H9 (cell line): ENCODE measurements at regions not wholly inside any gene's neighbourhood (a gene's known extent, or its start where the extent isn't known, plus 50 kb on each side); places are given as distances from the start of the nearest gene placed in this dataset.

Experiments
- DNase-seq: peaks from one replicate; pipeline ENCODE4 v3.0.0-alpha.2; 2017
- H2AFZ ChIP-seq: one replicate; pipeline ENCODE4 v1.6.1; 2013; ENCODE audit warnings: mild to moderate bottlenecking, low read length, control low read depth, moderate library complexity
- H2AK5ac ChIP-seq: 2 replicates; pipeline ENCODE4 v1.6.1; 2013; ENCODE audit warnings: low read length, control low read depth, mixed read lengths; ENCODE audit not compliant: insufficient read length
- H2BK120ac ChIP-seq: one replicate; pipeline ENCODE4 v1.6.1; 2013; ENCODE audit warnings: low read depth, mild to moderate bottlenecking, low read length, control low read depth, inconsistent platforms; ENCODE audit not compliant: poor library complexity, severe bottlenecking
- H2BK12ac ChIP-seq: 2 replicates; pipeline ENCODE4 v1.6.1; 2013; ENCODE audit warnings: low read length, control low read depth, mixed read lengths, low read depth; ENCODE audit not compliant: insufficient read length
- H2BK15ac ChIP-seq: 2 replicates; pipeline ENCODE4 v1.6.1; 2013; ENCODE audit warnings: low read depth, low read length, control low read depth
- H2BK20ac ChIP-seq: one replicate; pipeline ENCODE4 v1.6.1; 2013; ENCODE audit warnings: low read depth, mild to moderate bottlenecking, low read length, control low read depth, inconsistent platforms; ENCODE audit not compliant: poor library complexity, severe bottlenecking
- H2BK5ac ChIP-seq: 2 replicates; pipeline ENCODE4 v1.6.1; 2013; ENCODE audit warnings: low read length, control low read depth, mixed read lengths; ENCODE audit not compliant: insufficient read length
- H3K14ac ChIP-seq: 2 replicates; pipeline ENCODE4 v1.6.1; 2013; ENCODE audit warnings: low read length, control low read depth; ENCODE audit not compliant: insufficient read depth
- H3K18ac ChIP-seq: 2 replicates; pipeline ENCODE4 v1.6.1; 2013; ENCODE audit warnings: low read depth, mild to moderate bottlenecking, mixed read lengths, low read length, control low read depth; ENCODE audit not compliant: insufficient read length
- H3K23ac ChIP-seq: 2 replicates; pipeline ENCODE4 v1.6.1; 2013; ENCODE audit warnings: low read length, control low read depth, mixed read lengths, low read depth; ENCODE audit not compliant: insufficient read length
- H3K23me2 ChIP-seq: 2 replicates; pipeline ENCODE4 v1.6.1; 2013; ENCODE audit warnings: low read depth, mild to moderate bottlenecking, mixed read lengths, low read length, control low read depth; ENCODE audit not compliant: insufficient read length, poor library complexity, severe bottlenecking
- H3K27ac ChIP-seq: 2 replicates; pipeline ENCODE4 v1.5.1; 2013; ENCODE audit warnings: low read length, control low read depth, mixed read lengths, low read depth; ENCODE audit not compliant: insufficient read length
- H3K27me3 ChIP-seq: 2 replicates; pipeline ENCODE4 v1.6.1; 2013; ENCODE audit warnings: low read length, control low read depth, inconsistent platforms; ENCODE audit not compliant: insufficient read depth
- H3K4ac ChIP-seq: 2 replicates; pipeline ENCODE4 v1.6.1; 2013; ENCODE audit warnings: low read depth, mild to moderate bottlenecking, control low read depth, inconsistent platforms, low read length, moderate library complexity
- H3K4me1 ChIP-seq: 2 replicates; pipeline ENCODE4 v1.6.1; 2013; ENCODE audit warnings: low read length, control low read depth, inconsistent platforms; ENCODE audit not compliant: insufficient read depth
- H3K4me2 ChIP-seq: 2 replicates; pipeline ENCODE4 v1.6.1; 2013; ENCODE audit warnings: low read length, control low read depth, mixed read lengths; ENCODE audit not compliant: insufficient read length, insufficient read depth
- H3K56ac ChIP-seq: 2 replicates; pipeline ENCODE4 v1.6.1; 2013; ENCODE audit warnings: low read depth, mild to moderate bottlenecking, mixed read lengths, low read length, control low read depth; ENCODE audit not compliant: insufficient read length
- H3K79me1 ChIP-seq: 2 replicates; pipeline ENCODE4 v1.6.1; 2013; ENCODE audit warnings: low read depth, mild to moderate bottlenecking, moderate library complexity, low read length, control low read depth, inconsistent platforms; ENCODE audit not compliant: insufficient read depth, poor library complexity, severe bottlenecking
- H3K79me2 ChIP-seq: 2 replicates; pipeline ENCODE4 v1.6.1; 2013; ENCODE audit warnings: low read length, control low read depth, inconsistent platforms; ENCODE audit not compliant: insufficient read depth
- H3K9ac ChIP-seq: 2 replicates; pipeline ENCODE4 v1.6.1; 2013; ENCODE audit warnings: low read length, control low read depth, mixed read lengths; ENCODE audit not compliant: insufficient read length; ENCODE audit errors: extremely low read depth
- H3K9me3 ChIP-seq: one replicate; pipeline ENCODE4 v1.6.1; 2013; ENCODE audit warnings: low read depth, low read length, inconsistent platforms; ENCODE audit not compliant: control insufficient read depth
- H3T11ph ChIP-seq: one replicate; pipeline ENCODE4 v1.6.1; 2013; ENCODE audit warnings: mild to moderate bottlenecking, low read length, control low read depth, inconsistent platforms
- H4K20me1 ChIP-seq: one replicate; pipeline ENCODE4 v1.6.1; 2013; ENCODE audit not compliant: control insufficient read depth, insufficient read length, insufficient read depth
- H4K5ac ChIP-seq: 2 replicates; pipeline ENCODE4 v1.6.1; 2013; ENCODE audit warnings: low read depth, mild to moderate bottlenecking, mixed read lengths, low read length, control low read depth; ENCODE audit not compliant: insufficient read length
- H4K8ac ChIP-seq: replicated peaks from 2 replicates; pipeline ENCODE4 v1.6.1; 2013; ENCODE audit warnings: low read length, control low read depth, mixed read lengths, low read depth; ENCODE audit not compliant: insufficient read length
- H4K91ac ChIP-seq: 2 replicates; pipeline ENCODE4 v1.6.1; 2013; ENCODE audit warnings: low read depth, mild to moderate bottlenecking, moderate library complexity, mixed read lengths, low read length, control low read depth; ENCODE audit not compliant: insufficient read length
- H3K27ac Mint-ChIP-seq, 3 experiments: 2 replicates in 2 of 3; 3 replicates in 1 of 3; pipeline ENCODE4 v1.8.0; 2020 to 2021; ENCODE audit warnings: mixed read lengths in 3 of 3, mild to moderate bottlenecking in 1 of 3, moderate library complexity in 1 of 3
- H3K27me3 Mint-ChIP-seq: 2 replicates; pipeline ENCODE4 v1.8.0; 2021; ENCODE audit warnings: low read depth, mild to moderate bottlenecking, moderate library complexity, mixed read lengths
- H3K36me3 Mint-ChIP-seq, 3 experiments: 2 replicates in 2 of 3; 3 replicates in 1 of 3; pipeline ENCODE4 v1.8.0; 2020 to 2021; ENCODE audit warnings: low read depth in 3 of 3, mixed read lengths in 3 of 3; ENCODE audit not compliant: insufficient read depth in 1 of 3
- H3K4me1 Mint-ChIP-seq, 2 experiments: 2 replicates each; pipeline ENCODE4 v1.8.0; 2020; ENCODE audit warnings: mixed read lengths in 2 of 2
- H3K4me3 Mint-ChIP-seq, 2 experiments: 2 replicates in 1 of 2; 3 replicates in 1 of 2; pipeline ENCODE4 v1.8.0; 2020 to 2021; ENCODE audit warnings: mild to moderate bottlenecking in 2 of 2, mixed read lengths in 2 of 2, moderate library complexity in 1 of 2
- H3K9me3 Mint-ChIP-seq, 2 experiments: 2 replicates in 1 of 2; 3 replicates in 1 of 2; pipeline ENCODE4 v1.8.0; 2020; ENCODE audit warnings: mild to moderate bottlenecking in 2 of 2, mixed read lengths in 2 of 2, moderate library complexity in 1 of 2
- CTCF ChIP-seq: fragments of 200-600 bp; sonication (generic); conservative IDR thresholded peaks from 3 replicates; pipeline ENCODE4 v1.8.0; 2021; ENCODE audit warnings: antibody characterized with exemption, mild to moderate bottlenecking

- H3K79me1 ChIP-seq, result no peaks in the 10 kb centered on the region
- no peak overlapping the region for H4K91ac ChIP-seq
- H2BK15ac ChIP-seq, result no peak overlapping the region
- no peak overlapping the region for H3K4ac ChIP-seq
- no peaks in the 10 kb centered on the region for H3K27me3 ChIP-seq
- no peak for TF ChIP-seq CTCF
- no peak overlapping the region for H3K27ac ChIP-seq
- H3K4me2 ChIP-seq, result no peak overlapping the region
- no peak overlapping the region for H3K18ac ChIP-seq
- H3K27ac Mint-ChIP-seq, result no peak overlapping the region
- no peak overlapping the region for H2AFZ ChIP-seq
- H3K14ac ChIP-seq, result no peak overlapping the region
- no peak overlapping the region for H4K5ac ChIP-seq
- no peaks in the 10 kb centered on the region for H3K4me1 ChIP-seq
- no peak overlapping the region for H2BK120ac ChIP-seq
- no peak overlapping the region for H2BK5ac ChIP-seq
- H3K4me1 Mint-ChIP-seq, result no peaks in the 10 kb centered on the region
- peaks cover 0 to 5% (median 0%) of the 10 kb centered on the region in 3 experiments; a peak in 1 of 7 replicates for H3K36me3 Mint-ChIP-seq
- no peaks in the 10 kb centered on the region for H3K79me2 ChIP-seq
- H3K56ac ChIP-seq, result no peak overlapping the region
- no peak overlapping the region for H2BK12ac ChIP-seq
- H3K4me3 Mint-ChIP-seq, result no peak overlapping the region
- H4K20me1 ChIP-seq, result no peaks in the 10 kb centered on the region
- H3K9me3 ChIP-seq, result no peaks in the 10 kb centered on the region
- no peak overlapping the region for H3K23ac ChIP-seq
- no peak overlapping the region for H2BK20ac ChIP-seq
- H3K23me2 ChIP-seq, result no peaks in the 10 kb centered on the region
- H4K8ac ChIP-seq, result no peak overlapping the region
- no peaks in the 10 kb centered on the region for H3K27me3 Mint-ChIP-seq
- DNase-seq, result no peak
- H3K9ac ChIP-seq, result no peak overlapping the region
- H2AK5ac ChIP-seq, result no peak overlapping the region
- no peak overlapping the region for H3T11ph ChIP-seq
- peaks cover 0 to 7% of the 10 kb centered on the region in 2 experiments; a peak in 3 of 5 replicates for H3K9me3 Mint-ChIP-seq
These were observed 1153.1 kb upstream of the USP15 start for GRCh38 chr12:61107118-61107517.
